Vagina (tissue), 2 donors: ENCODE measurements at regions not wholly inside any gene's neighbourhood (a gene's known extent, or its start where the extent isn't known, plus 50 kb on each side); places are given as distances from the start of the nearest gene placed in this dataset.

Source experiments
- POLR2A ChIP-seq, 2 donors: fragments of 450-650 bp; IDR thresholded peaks; one replicate each; pipeline ENCODE4 v1.6.1; 2017; ENCODE audit warnings: antibody characterized with exemption in 2 of 2, mild to moderate bottlenecking in 2 of 2, moderate library complexity in 2 of 2
- POLR2AphosphoS5 ChIP-seq, 2 donors: sonication (generic); formaldehyde crosslinking; IDR thresholded peaks; one replicate each; pipeline ENCODE4 v1.9.0; 2017; ENCODE audit warnings: antibody characterized with exemption in 2 of 2, mild to moderate bottlenecking in 2 of 2, low read depth in 1 of 2; ENCODE audit not compliant: insufficient read depth in 1 of 2
- TF ChIP-seq, protein P1 (sequence below), 3 experiments: fragments of 450-650 bp in 2 of 3; fragments of 200-600 bp in 1 of 3; sonication (generic) in 1 of 3; IDR thresholded peaks; one replicate each; pipeline ENCODE4 v1.5.1; 2017 to 2019; ENCODE audit warnings: antibody characterized with exemption in 3 of 3, mild to moderate bottlenecking in 2 of 3, moderate library complexity in 2 of 3

GRCh38 chr3:146322216-146322817 is 71.4 kb upstream of the PLSCR4 start:
- TF ChIP-seq, protein P1, sequence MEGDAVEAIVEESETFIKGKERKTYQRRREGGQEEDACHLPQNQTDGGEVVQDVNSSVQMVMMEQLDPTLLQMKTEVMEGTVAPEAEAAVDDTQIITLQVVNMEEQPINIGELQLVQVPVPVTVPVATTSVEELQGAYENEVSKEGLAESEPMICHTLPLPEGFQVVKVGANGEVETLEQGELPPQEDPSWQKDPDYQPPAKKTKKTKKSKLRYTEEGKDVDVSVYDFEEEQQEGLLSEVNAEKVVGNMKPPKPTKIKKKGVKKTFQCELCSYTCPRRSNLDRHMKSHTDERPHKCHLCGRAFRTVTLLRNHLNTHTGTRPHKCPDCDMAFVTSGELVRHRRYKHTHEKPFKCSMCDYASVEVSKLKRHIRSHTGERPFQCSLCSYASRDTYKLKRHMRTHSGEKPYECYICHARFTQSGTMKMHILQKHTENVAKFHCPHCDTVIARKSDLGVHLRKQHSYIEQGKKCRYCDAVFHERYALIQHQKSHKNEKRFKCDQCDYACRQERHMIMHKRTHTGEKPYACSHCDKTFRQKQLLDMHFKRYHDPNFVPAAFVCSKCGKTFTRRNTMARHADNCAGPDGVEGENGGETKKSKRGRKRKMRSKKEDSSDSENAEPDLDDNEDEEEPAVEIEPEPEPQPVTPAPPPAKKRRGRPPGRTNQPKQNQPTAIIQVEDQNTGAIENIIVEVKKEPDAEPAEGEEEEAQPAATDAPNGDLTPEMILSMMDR (IDR thresholded peaks at IDR 0.05): no peak
- TF ChIP-seq POLR2AphosphoS5 (IDR thresholded peaks at IDR 0.05; ENCODE audit: insufficient read depth in 1 of 2, low read depth in 1 of 2): no peak
- TF ChIP-seq POLR2A (IDR thresholded peaks at IDR 0.05): no peak
